Neural progenitor cell (in vitro differentiated cells): ENCODE measurements at regions not wholly inside any gene's neighbourhood (a gene's known extent, or its start where the extent isn't known, plus 50 kb on each side); places are given as distances from the start of the nearest gene placed in this dataset.

Experiments
- DNase-seq: peaks from one replicate; pipeline ENCODE4 v3.0.0-alpha.2; 2016; ENCODE audit warnings: low spot score
- H2AFZ ChIP-seq: fragments of 200-600 bp; sonication (generic); replicated peaks from 2 replicates; pipeline ENCODE4 v1.6.1; 2016; ENCODE audit warnings: antibody characterized with exemption
- H3F3A ChIP-seq: fragments of 200-600 bp; sonication (generic); 2 replicates; pipeline ENCODE4 v1.6.1; 2016; ENCODE audit warnings: antibody characterized with exemption, low read depth
- H3K27ac ChIP-seq: fragments of 200-600 bp; sonication (generic); 2 replicates; pipeline ENCODE4 v1.5.1; 2016; ENCODE audit warnings: mild to moderate bottlenecking
- H3K27me3 ChIP-seq: fragments of 200-600 bp; sonication (generic); 2 replicates; pipeline ENCODE4 v1.6.1; 2016; ENCODE audit warnings: mild to moderate bottlenecking, moderate library complexity
- H3K36me3 ChIP-seq: fragments of 200-600 bp; sonication (generic); 2 replicates; pipeline ENCODE4 v1.5.1; 2016
- H3K4me1 ChIP-seq: fragments of 200-600 bp; sonication (generic); 2 replicates; pipeline ENCODE4 v1.6.1; 2016; ENCODE audit warnings: mixed run types
- H3K4me2 ChIP-seq: fragments of 200-600 bp; sonication (generic); 2 replicates; pipeline ENCODE4 v1.6.1; 2016
- H3K4me3 ChIP-seq: fragments of 200-600 bp; sonication (generic); 2 replicates; pipeline ENCODE4 v1.5.1; 2016
- H3K79me2 ChIP-seq: fragments of 200-600 bp; sonication (generic); 2 replicates; pipeline ENCODE4 v1.6.1; 2016; ENCODE audit warnings: low read depth
- H3K9ac ChIP-seq: fragments of 200-600 bp; sonication (generic); 2 replicates; pipeline ENCODE4 v1.6.1; 2016
- H3K9me3 ChIP-seq: fragments of 200-600 bp; sonication (generic); 2 replicates; pipeline ENCODE4 v1.5.1; 2016; ENCODE audit warnings: low read depth
- H4K20me1 ChIP-seq: fragments of 200-600 bp; sonication (generic); 2 replicates; pipeline ENCODE4 v1.6.1; 2016; ENCODE audit warnings: low read depth
- H3K27ac Mint-ChIP-seq: 3 replicates; pipeline ENCODE4 v1.8.0; 2021; ENCODE audit warnings: mixed read lengths
- H3K27me3 Mint-ChIP-seq: 2 replicates; pipeline ENCODE4 v1.8.0; 2022; ENCODE audit warnings: low read depth, mild to moderate bottlenecking, inconsistent platforms, moderate library complexity, mixed read lengths; ENCODE audit not compliant: insufficient read depth
- H3K36me3 Mint-ChIP-seq: 3 replicates; pipeline ENCODE4 v1.8.0; 2021; ENCODE audit warnings: mixed read lengths
- H3K4me1 Mint-ChIP-seq: 3 replicates; pipeline ENCODE4 v1.8.0; 2021; ENCODE audit warnings: mixed read lengths
- H3K4me3 Mint-ChIP-seq: 3 replicates; pipeline ENCODE4 v1.8.0; 2021; ENCODE audit warnings: mild to moderate bottlenecking, moderate library complexity, mixed read lengths
- H3K9me3 Mint-ChIP-seq: 3 replicates; pipeline ENCODE4 v1.8.0; 2020; ENCODE audit warnings: mixed read lengths
- CTCF ChIP-seq: fragments of 200-600 bp; sonication (generic); IDR thresholded peaks from 2 replicates; pipeline ENCODE4 v1.5.1; 2017; ENCODE audit warnings: antibody characterized with exemption, mild to moderate bottlenecking
- EZH2 ChIP-seq: fragments of 200-600 bp; sonication (generic); IDR thresholded peaks from 2 replicates; pipeline ENCODE4 v1.6.1; 2017; ENCODE audit warnings: antibody characterized with exemption, mild to moderate bottlenecking, moderate library complexity
- EZH2phosphoT487 ChIP-seq: fragments of 200-600 bp; sonication (generic); IDR thresholded peaks from 2 replicates; pipeline ENCODE4 v1.6.1; 2017; ENCODE audit warnings: antibody characterized with exemption

- no peak overlapping the region for H3K27ac Mint-ChIP-seq
- H3K27me3 Mint-ChIP-seq, result no peaks in the 10 kb centered on the region
Measured at GRCh38 chr6:66489269-66489987, 782.4 kb upstream of the EYS start.

GRCh38 chr6:66481216-66481615, 774.2 kb upstream of the EYS start:
- no peaks in the 10 kb centered on the region for H4K20me1 ChIP-seq
- H3K4me1 ChIP-seq, result no peaks in the 10 kb centered on the region
- Mint-ChIP-seq H3K27ac (no peak overlapping the region), H3K4me1 (no peaks in the 10 kb centered on the region), H3K9me3 (no peaks in the 10 kb centered on the region), H3K27me3 (no peaks in the 10 kb centered on the region), H3K36me3 (no peaks in the 10 kb centered on the region), H3K4me3 (no peak overlapping the region)
- H3K36me3 ChIP-seq, result no peaks in the 10 kb centered on the region
- DNase-seq, result no peak
- no peak overlapping the region for H3K4me2 ChIP-seq
- H3K27ac ChIP-seq, result no peak overlapping the region
- no peak overlapping the region for H3K4me3 ChIP-seq
- TF ChIP-seq EZH2 (no peak), CTCF (no peak), EZH2phosphoT487 (no peak)
- no peaks in the 10 kb centered on the region for H3K27me3 ChIP-seq
- no peaks in the 10 kb centered on the region for H3F3A ChIP-seq
- no peaks in the 10 kb centered on the region for H3K79me2 ChIP-seq
- no peak overlapping the region for H2AFZ ChIP-seq
- H3K9me3 ChIP-seq, result no peaks in the 10 kb centered on the region
- no peak overlapping the region for H3K9ac ChIP-seq

More at GRCh38 chr6:66489269-66489987, 782.4 kb upstream of the EYS start:
- H4K20me1 ChIP-seq, result no peaks in the 10 kb centered on the region
- no peak for DNase-seq
- H3K36me3 ChIP-seq, result no peaks in the 10 kb centered on the region
- H3F3A ChIP-seq, result no peaks in the 10 kb centered on the region
- Mint-ChIP-seq H3K4me1 (no peaks in the 10 kb centered on the region), H3K4me3 (no peak overlapping the region), H3K9me3 (no peaks in the 10 kb centered on the region), H3K36me3 (no peaks in the 10 kb centered on the region)
- TF ChIP-seq EZH2phosphoT487, result no peak
- no peak for TF ChIP-seq EZH2
- no peak for TF ChIP-seq CTCF
- H3K4me1 ChIP-seq, result no peaks in the 10 kb centered on the region
- no peak overlapping the region for H3K27ac ChIP-seq
- no peaks in the 10 kb centered on the region for H3K79me2 ChIP-seq
- no peak overlapping the region for H3K4me2 ChIP-seq
- no peaks in the 10 kb centered on the region for H3K9me3 ChIP-seq
- H2AFZ ChIP-seq, result no peak overlapping the region
- H3K9ac ChIP-seq, result no peak overlapping the region
- no peak overlapping the region for H3K4me3 ChIP-seq
- H3K27me3 ChIP-seq, result no peaks in the 10 kb centered on the region

- no peak overlapping the region for H3K27ac ChIP-seq
- H3K9me3 Mint-ChIP-seq, result no peaks in the 10 kb centered on the region
- no peak overlapping the region for H2AFZ ChIP-seq
- no peaks in the 10 kb centered on the region for H3K27me3 Mint-ChIP-seq
- TF ChIP-seq EZH2phosphoT487, result no peak
- no peak for TF ChIP-seq CTCF
- no peak for TF ChIP-seq EZH2
- no peak overlapping the region for H3K4me3 ChIP-seq
- no peaks in the 10 kb centered on the region for H3K36me3 ChIP-seq
- H3K4me1 Mint-ChIP-seq, result no peaks in the 10 kb centered on the region
- no peak for DNase-seq
- H3K79me2 ChIP-seq, result no peaks in the 10 kb centered on the region
- H3K4me2 ChIP-seq, result no peak overlapping the region
- H3K9me3 ChIP-seq, result no peaks in the 10 kb centered on the region
- no peaks in the 10 kb centered on the region for H3K27me3 ChIP-seq
- no peak overlapping the region for H3K27ac Mint-ChIP-seq
- no peaks in the 10 kb centered on the region for H4K20me1 ChIP-seq
- H3F3A ChIP-seq, result no peaks in the 10 kb centered on the region
- H3K36me3 Mint-ChIP-seq, result no peaks in the 10 kb centered on the region
- no peaks in the 10 kb centered on the region for H3K4me1 ChIP-seq
- H3K4me3 Mint-ChIP-seq, result no peak overlapping the region
- H3K9ac ChIP-seq, result no peak overlapping the region
Measured at GRCh38 chr6:66478705-66479104, 771.7 kb upstream of the EYS start.
